Endometrial microvascular endothelial cells (primary cell): ENCODE measurements at regions not wholly inside any gene's neighbourhood (a gene's known extent, or its start where the extent isn't known, plus 50 kb on each side); places are given as distances from the start of the nearest gene placed in this dataset.

Experiments
- in situ Hi-C: cut with HindIII; loops from 2 replicates; pipeline ENCODE4 v1.10.0; 2017; ENCODE audit warnings: low sequenced_read_pairs, low pct_unique_long_range_greater_than_20kb; ENCODE audit errors: inconsistent ontology term

- in situ Hi-C loops, result no loop called here
Measured at GRCh38 chr12:76259660-76260389, 88.4 kb downstream of the BBS10 start.

- in situ Hi-C loops, result no loop called here
Measured at GRCh38 chr12:76259106-76259505, 89.1 kb downstream of the BBS10 start.

GRCh38 chr12:76256904-76257303 lies 91.3 kb downstream of the BBS10 start:
- in situ Hi-C loops, result no loop called here

GRCh38 chr12:76256321-76256720 lies 91.9 kb downstream of the BBS10 start:
- in situ Hi-C loops, result no loop called here

- in situ Hi-C loops, result no loop called here
Measured at GRCh38 chr12:76255692-76256091, 92.5 kb downstream of the BBS10 start.

- in situ Hi-C loops, result no loop called here
Measured at GRCh38 chr12:76255281-76255680, 92.9 kb downstream of the BBS10 start.

- in situ Hi-C loops, result no loop called here
Measured at GRCh38 chr12:76252031-76252430, 96.2 kb downstream of the BBS10 start.

GRCh38 chr12:76250256-76250655 lies 98.0 kb downstream of the BBS10 start:
- in situ Hi-C loops, result no loop called here

- in situ Hi-C loops, result no loop called here
Measured at GRCh38 chr12:76249501-76249900, 98.7 kb downstream of the BBS10 start.

GRCh38 chr12:76247992-76248391 lies 100.2 kb downstream of the BBS10 start:
- in situ Hi-C loops, result no loop called here

- in situ Hi-C loops, result no loop called here
Measured at GRCh38 chr12:76247026-76247646, 101.1 kb downstream of the BBS10 start.

GRCh38 chr12:76246611-76247010 lies 101.6 kb downstream of the BBS10 start:
- in situ Hi-C loops, result no loop called here

- in situ Hi-C loops, result no loop called here
Measured at GRCh38 chr12:76244300-76244699, 103.9 kb downstream of the BBS10 start.

GRCh38 chr12:76242813-76243550 lies 105.2 kb downstream of the BBS10 start:
- in situ Hi-C loops, result no loop called here

GRCh38 chr12:76241371-76241770 lies 106.8 kb downstream of the BBS10 start:
- in situ Hi-C loops, result no loop called here

GRCh38 chr12:76240281-76240680 lies 107.9 kb downstream of the BBS10 start:
- in situ Hi-C loops, result no loop called here

GRCh38 chr12:76238688-76239087 lies 109.5 kb downstream of the BBS10 start:
- in situ Hi-C loops, result no loop called here

GRCh38 chr12:76237086-76237701 lies 111.0 kb downstream of the BBS10 start:
- in situ Hi-C loops, result no loop called here

- in situ Hi-C loops, result no loop called here
Measured at GRCh38 chr12:76236640-76237039, 111.6 kb downstream of the BBS10 start.

- in situ Hi-C loops, result no loop called here
Measured at GRCh38 chr12:76234741-76235140, 113.5 kb downstream of the BBS10 start.
